GM18517 (cell line): ENCODE measurements at regions not wholly inside any gene's neighbourhood (a gene's known extent, or its start where the extent isn't known, plus 50 kb on each side); places are given as distances from the start of the nearest gene placed in this dataset.
"Not testable (repeated sequence)": the region's sequence is repeated elsewhere in the genome, so short reads cannot be mapped to it uniquely, and the experiment has no call there.

ENCODE experiments used
- ATAC-seq: cut with Tn5 transposase; IDR thresholded peaks from one replicate; pipeline ENCODE4 v1.9.1; 2021; ENCODE audit warnings: mild to moderate bottlenecking, moderate library complexity; ENCODE audit not compliant: unreplicated experiment

GRCh38 chr7:110514975-110515551, 575.9 kb upstream of the LRRN3 start:
- not testable (repeated sequence) for ATAC-seq

GRCh38 chr7:110519851-110520250, 571.1 kb upstream of the LRRN3 start:
- no peak for ATAC-seq

- ATAC-seq, result no peak
These were observed 569.5 kb upstream of the LRRN3 start for GRCh38 chr7:110521357-110521911.

- ATAC-seq, result no peak
These were observed 568.7 kb upstream of the LRRN3 start for GRCh38 chr7:110522061-110522760.

GRCh38 chr7:110522761-110523200, 568.1 kb upstream of the LRRN3 start:
- no peak for ATAC-seq

DNA sequence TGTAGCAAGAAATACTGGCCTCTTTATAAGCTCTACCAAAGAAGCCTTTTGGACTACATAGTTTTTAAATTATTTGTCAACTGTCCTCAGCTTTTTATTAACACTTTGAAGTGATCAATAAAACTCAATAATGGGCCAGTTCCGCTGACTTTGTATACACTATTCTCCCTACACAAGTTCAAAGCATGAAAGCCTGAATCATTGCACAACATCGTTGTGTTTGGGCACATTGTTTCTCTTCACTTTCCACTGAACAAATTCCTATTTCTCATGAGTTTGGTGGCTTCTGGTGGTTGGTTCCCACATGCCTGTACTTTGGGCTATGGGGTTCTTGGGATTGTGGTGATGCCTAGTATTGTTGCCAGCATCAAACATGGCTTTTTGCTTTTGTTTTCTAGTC, 561.8 kb upstream of the LRRN3 start:
- ATAC-seq, result no peak

- ATAC-seq, result no peak
These were observed 559.7 kb upstream of the LRRN3 start for GRCh38 chr7:110531186-110531585.

GRCh38 chr7:110534241-110534931, 556.5 kb upstream of the LRRN3 start:
- no peak for ATAC-seq

DNA sequence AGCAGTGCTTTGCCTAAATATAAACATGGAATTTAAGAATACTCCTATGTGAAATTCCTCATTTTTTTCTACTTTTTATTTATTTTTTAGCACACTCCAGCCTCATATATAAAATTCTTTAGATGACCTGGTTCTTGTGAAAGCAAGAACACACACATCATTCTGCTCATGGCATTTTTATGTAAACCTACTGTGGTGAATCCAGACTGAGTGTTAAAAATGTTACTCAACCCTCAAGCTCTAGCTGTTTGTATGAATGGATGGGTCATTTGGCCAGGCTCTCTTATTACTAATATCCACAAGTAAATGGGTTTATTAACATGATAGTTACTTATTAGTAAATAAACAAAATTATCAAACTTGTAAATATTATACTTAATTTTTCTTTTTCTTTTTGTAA, 551.7 kb upstream of the LRRN3 start:
- ATAC-seq, result no peak

GRCh38 chr7:110541962-110542361, 549.0 kb upstream of the LRRN3 start:
- ATAC-seq, result no peak

DNA sequence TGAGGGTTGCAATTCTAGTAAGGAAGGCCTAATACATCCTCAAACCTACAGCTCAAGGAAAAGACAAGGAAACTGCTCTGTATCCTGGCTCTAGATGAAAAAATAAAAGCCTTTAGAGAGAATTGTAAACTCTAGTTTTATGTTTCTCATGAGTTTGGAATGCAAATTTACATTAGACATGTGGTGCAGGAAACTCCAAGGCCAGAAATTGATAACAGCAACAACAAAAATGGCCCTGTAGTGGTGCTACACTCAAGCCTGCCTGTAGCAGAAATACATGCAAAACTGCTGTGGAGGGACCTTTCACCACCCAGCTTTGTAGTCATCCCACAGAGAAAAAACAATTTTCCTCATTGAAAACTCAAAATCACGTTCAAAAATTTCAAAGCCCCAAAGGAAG, 546.7 kb upstream of the LRRN3 start:
- ATAC-seq, result no peak

DNA sequence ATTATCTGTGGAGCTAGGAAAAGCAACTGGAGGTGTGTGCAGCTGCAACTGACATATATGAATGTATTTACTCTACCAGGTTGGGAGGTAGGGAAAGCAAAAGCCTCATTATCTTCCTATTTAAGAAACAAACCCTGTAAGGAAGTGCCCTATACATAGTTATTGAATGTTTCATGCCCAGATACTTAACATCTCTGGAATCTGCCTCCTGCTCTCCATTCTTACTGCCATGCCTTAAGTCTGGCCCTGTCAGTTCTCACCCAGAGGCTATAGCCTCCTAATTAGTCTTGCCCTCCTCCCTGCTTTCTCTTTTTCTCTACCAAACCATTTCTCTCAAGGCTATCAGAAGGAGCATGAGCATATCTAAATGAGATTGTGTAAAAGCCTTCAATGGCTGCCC, 542.6 kb upstream of the LRRN3 start:
- no peak for ATAC-seq

GRCh38 chr7:110557136-110557535, 533.8 kb upstream of the LRRN3 start:
- no peak for ATAC-seq

DNA sequence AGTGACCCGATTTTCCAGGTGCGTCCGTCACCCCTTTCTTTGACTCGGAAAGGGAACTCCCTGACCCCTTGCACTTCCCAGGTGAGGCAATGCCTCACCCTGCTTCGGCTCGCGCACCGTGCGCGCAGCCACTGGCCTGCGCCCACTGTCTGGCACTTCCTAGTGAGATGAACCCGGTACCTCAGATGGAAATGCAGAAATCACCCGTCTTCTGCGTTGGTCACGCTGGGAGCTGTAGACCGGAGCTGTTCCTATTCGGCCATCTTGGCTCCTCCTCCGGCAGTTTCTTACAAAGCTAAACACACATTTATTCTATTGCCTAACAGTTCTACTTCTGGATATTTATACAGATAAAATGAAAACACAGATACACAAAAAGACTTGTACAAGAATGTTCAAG, 527.6 kb upstream of the LRRN3 start:
- ATAC-seq, result not testable (repeated sequence)

- no peak for ATAC-seq
These were observed 526.7 kb upstream of the LRRN3 start for GRCh38 chr7:110564246-110564645.

DNA sequence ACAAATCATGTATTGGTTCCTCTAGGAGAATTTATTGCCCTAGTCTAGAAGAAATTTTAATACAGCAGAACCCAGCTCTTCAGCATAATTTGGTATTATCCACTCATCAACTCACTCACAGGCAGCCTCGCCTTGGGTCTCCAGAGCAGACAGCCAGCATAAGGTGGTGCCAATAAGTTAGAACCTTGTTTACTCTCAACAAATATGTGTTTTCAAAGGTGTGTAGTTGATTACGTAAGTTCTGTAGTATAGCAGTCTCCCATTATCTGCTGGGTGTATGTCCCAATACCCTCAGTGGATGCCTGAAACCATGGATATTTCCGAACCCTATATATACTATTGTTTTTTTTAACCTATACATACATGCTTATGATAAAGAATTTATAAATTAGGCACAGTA, 522.5 kb upstream of the LRRN3 start:
- no peak for ATAC-seq

- ATAC-seq, result no peak
These were observed 522.0 kb upstream of the LRRN3 start for GRCh38 chr7:110568932-110569331.

- ATAC-seq, result no peak
These were observed 521.3 kb upstream of the LRRN3 start for GRCh38 chr7:110569486-110570205.

DNA sequence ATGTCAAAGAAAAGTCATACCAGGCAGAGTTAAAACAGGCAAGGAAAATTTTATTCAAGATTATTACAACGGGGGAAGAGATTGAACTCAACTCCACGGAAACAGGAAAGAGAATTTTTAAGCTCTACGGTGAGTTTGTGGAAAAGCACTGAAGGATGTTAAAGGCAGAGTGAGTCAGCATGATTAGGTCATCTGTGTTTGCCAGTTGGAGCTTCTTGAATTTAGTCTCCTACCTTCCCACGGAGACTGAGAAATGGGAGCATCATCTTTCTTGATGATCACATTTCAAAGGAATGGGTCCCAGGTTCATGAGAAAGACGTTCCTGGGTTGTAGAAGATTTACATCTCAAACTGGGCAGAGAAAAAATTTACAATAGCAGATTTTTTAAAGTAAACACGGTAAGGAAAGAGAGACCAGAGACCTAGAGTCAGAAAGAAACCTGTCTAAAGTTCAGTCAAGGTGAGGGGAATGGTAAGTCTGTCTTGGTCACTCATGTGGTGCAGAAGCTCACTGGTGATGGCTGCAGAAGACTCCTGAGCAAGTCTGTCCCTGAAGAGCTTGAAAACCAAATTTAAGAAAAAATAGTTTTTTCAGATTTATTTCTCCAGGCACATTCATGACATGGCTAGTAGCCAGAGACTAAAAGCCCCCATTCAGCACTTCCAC, 516.9 kb upstream of the LRRN3 start:
- ATAC-seq, result no peak

DNA sequence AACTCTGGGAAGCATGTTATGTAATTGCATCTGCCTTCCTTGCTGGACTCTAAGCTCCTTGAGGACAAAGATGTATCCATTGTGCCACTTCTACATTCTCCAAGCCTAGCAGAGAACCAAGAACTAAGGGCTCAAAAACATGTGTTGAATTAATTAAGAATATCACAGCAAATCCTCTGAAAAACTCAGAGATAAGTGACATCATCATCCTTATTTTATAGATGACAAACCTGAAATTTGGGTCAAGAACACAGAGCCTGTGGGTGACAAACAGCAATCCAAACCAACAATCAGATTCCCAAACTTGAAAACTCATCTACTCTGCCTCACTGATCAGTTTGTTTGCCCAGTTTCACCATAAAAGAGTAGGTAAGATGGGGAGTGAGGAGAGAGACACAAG, 503.6 kb upstream of the LRRN3 start:
- no peak for ATAC-seq

GRCh38 chr7:110590415-110590814, 500.5 kb upstream of the LRRN3 start:
- no peak for ATAC-seq
